HCT116 (cell line): ENCODE measurements at regions not wholly inside any gene's neighbourhood (a gene's known extent, or its start where the extent isn't known, plus 50 kb on each side); places are given as distances from the start of the nearest gene placed in this dataset.

ENCODE experiments used
- ATAC-seq: fragments of 200-7000 bp; cut with Tn5 transposase; 2 replicates; pipeline ENCODE4 v1.9.1; 2020; ENCODE audit warnings: mild to moderate bottlenecking, moderate library complexity
- BruUV-seq: library from RNA; stranded (reverse); fragments of 400-500 nt; replicated peaks from 2 replicates; lab custom pipeline; 2021; lab: Mats Ljungman, UMichigan
- CTCF ChIA-PET: fragments of 300-600 bp; sonication (Branson Sonifier 250); formaldehyde crosslinking; loops from one replicate; lab custom pipeline; 2021; ENCODE audit warnings: antibody characterized with exemption; lab: Charles Lee
- POLR2A ChIA-PET: fragments of 300-600, 350-600 bp; sonication (Branson Sonifier 250); formaldehyde crosslinking; loops from one replicate; lab custom pipeline; 2021; ENCODE audit warnings: antibody characterized with exemption; lab: Charles Lee
- RAD21 ChIA-PET, 2 experiments: fragments of 300-600 bp; sonication (Branson Sonifier 250); formaldehyde crosslinking; loops; one replicate each; lab custom pipeline; 2023; ENCODE audit warnings: low total read pairs in 2 of 2; ENCODE audit not compliant: uncharacterized antibody in 2 of 2, unreplicated experiment in 2 of 2, low non-redundant PET in 1 of 2; lab: Charles Lee
- DNase-seq: peaks from one replicate; pipeline ENCODE4 v3.0.0-alpha.2; 2010; ENCODE audit warnings: low read depth, low spot score
- H2AFZ ChIP-seq: fragments of 200-600 bp; shearing (Covaris generic), sonication (generic); 2 replicates; pipeline ENCODE4 v1.6.1; 2017; ENCODE audit warnings: low read depth, mixed run types, mixed read lengths, antibody characterized with exemption, low read length; ENCODE audit not compliant: poor library complexity, severe bottlenecking
- H3K27ac ChIP-seq: 2 replicates; pipeline ENCODE4 v1.5.1; 2012; ENCODE audit warnings: low read depth, low read length
- H3K27me3 ChIP-seq: fragments of 200-600 bp; sonication (generic); 2 replicates; pipeline ENCODE4 v1.6.1; 2016; ENCODE audit warnings: mixed run types, low read length, mixed read lengths; ENCODE audit not compliant: insufficient read depth
- H3K36me3 ChIP-seq, 2 experiments: fragments of 200-500 bp in 1 of 2; fragments of 200-600 bp in 1 of 2; sonication (Bioruptor generic) in 1 of 2; sonication (generic) in 1 of 2; 2 replicates each; pipeline versions ENCODE4 v1.5.1 to v1.6.1; 2014 to 2016; ENCODE audit warnings: low read length in 2 of 2, inconsistent platforms in 1 of 2, mixed read lengths in 1 of 2, mixed run types in 1 of 2; ENCODE audit not compliant: insufficient read depth in 2 of 2, control insufficient read depth in 1 of 2
- H3K4me1 ChIP-seq, 2 experiments: fragments of 200-600 bp in 1 of 2; sonication (generic) in 1 of 2; 2 replicates each; pipeline versions ENCODE4 v1.5.1 to v1.6.1; 2012 to 2017; ENCODE audit warnings: low read length in 2 of 2, inconsistent platforms in 1 of 2, mild to moderate bottlenecking in 1 of 2, mixed read lengths in 1 of 2, mixed run types in 1 of 2, moderate library complexity in 1 of 2; ENCODE audit not compliant: insufficient read depth in 2 of 2, control insufficient read depth in 1 of 2
- H3K4me2 ChIP-seq: fragments of 200-600 bp; sonication (generic); 2 replicates; pipeline ENCODE4 v1.6.1; 2017; ENCODE audit warnings: mixed run types, low read length, mixed read lengths
- H3K4me3 ChIP-seq, 2 experiments: fragments of 200-600 bp in 1 of 2; sonication (generic) in 1 of 2; replicated peaks in 1 of 2; 2 replicates each; pipeline ENCODE4 v1.5.1; 2011 to 2016; ENCODE audit warnings: low read length in 2 of 2, control low read depth in 1 of 2, low read depth in 1 of 2, mild to moderate bottlenecking in 1 of 2, mixed read lengths in 1 of 2, mixed run types in 1 of 2
- H3K79me2 ChIP-seq: fragments of 200-600 bp; sonication (generic); 2 replicates; pipeline ENCODE4 v1.6.1; 2017; ENCODE audit warnings: mild to moderate bottlenecking, mixed run types, low read length, moderate library complexity, mixed read lengths; ENCODE audit not compliant: insufficient read depth
- H3K9ac ChIP-seq: fragments of 200-600 bp; sonication (generic); 2 replicates; pipeline ENCODE4 v1.6.1; 2016; ENCODE audit warnings: low read length, mixed read lengths
- H3K9me2 ChIP-seq: fragments of 200-600 bp; sonication (generic), shearing (Covaris generic); 2 replicates; pipeline ENCODE4 v1.6.1; 2017; ENCODE audit warnings: mixed run types, mild to moderate bottlenecking, moderate library complexity; ENCODE audit not compliant: insufficient read depth
- H3K9me3 ChIP-seq, 2 experiments: fragments of 200-500 bp in 1 of 2; fragments of 200-600 bp in 1 of 2; sonication (Bioruptor generic) in 1 of 2; sonication (generic) in 1 of 2; 2 replicates each; pipeline ENCODE4 v1.6.1; 2014 to 2017; ENCODE audit warnings: low read length in 2 of 2, mixed read lengths in 2 of 2, inconsistent platforms in 1 of 2, low read depth in 1 of 2, mild to moderate bottlenecking in 1 of 2, mixed run types in 1 of 2, moderate library complexity in 1 of 2; ENCODE audit not compliant: control insufficient read depth in 1 of 2, insufficient read depth in 1 of 2
- H4K20me1 ChIP-seq: fragments of 200-600 bp; sonication (generic), shearing (Covaris generic); 2 replicates; pipeline ENCODE4 v1.6.1; 2017; ENCODE audit warnings: mixed run types, mild to moderate bottlenecking, moderate library complexity; ENCODE audit not compliant: insufficient read depth
- ATF3 ChIP-seq: IDR thresholded peaks from 2 replicates; pipeline ENCODE4 v1.6.1; 2012
- CBX3 ChIP-seq: IDR thresholded peaks from 2 replicates; pipeline ENCODE4 v1.6.1; 2012; ENCODE audit warnings: low read depth
- CEBPB ChIP-seq: IDR thresholded peaks from 2 replicates; pipeline ENCODE4 v1.6.1; 2012; ENCODE audit warnings: low read depth
- CTCF ChIP-seq, 3 experiments: fragments of 200-600 bp in 1 of 3; sonication (generic) in 1 of 3; IDR thresholded peaks in 2 of 3; conservative IDR thresholded peaks in 1 of 3; 2 replicates each; pipeline ENCODE4 v1.5.1; 2012 to 2017; ENCODE audit warnings: low read depth in 2 of 3, low read length in 2 of 3, antibody characterized with exemption in 1 of 3, borderline replicate concordance in 1 of 3, control low read depth in 1 of 3, mild to moderate bottlenecking in 1 of 3, mixed read lengths in 1 of 3, mixed run types in 1 of 3, moderate library complexity in 1 of 3; ENCODE audit not compliant: insufficient read depth in 1 of 3
- EGR1 ChIP-seq: IDR thresholded peaks from 2 replicates; pipeline ENCODE4 v1.6.1; 2012; ENCODE audit warnings: low read depth
- FOSL1 ChIP-seq: IDR thresholded peaks from 2 replicates; pipeline ENCODE4 v1.6.1; 2012; ENCODE audit warnings: low read depth
- JUND ChIP-seq: IDR thresholded peaks from 2 replicates; pipeline ENCODE4 v1.6.1; 2012
- POLR2A ChIP-seq: IDR thresholded peaks from 2 replicates; pipeline ENCODE4 v1.7.0; 2011; ENCODE audit warnings: borderline replicate concordance; ENCODE audit not compliant: insufficient read depth, insufficient read length; ENCODE audit errors: extremely low read depth
- REST ChIP-seq: IDR thresholded peaks from 2 replicates; pipeline ENCODE4 v1.6.1; 2012; ENCODE audit warnings: low read depth
- SIN3A ChIP-seq: IDR thresholded peaks from 2 replicates; pipeline ENCODE4 v1.6.1; 2012; ENCODE audit warnings: low read depth
- SP1 ChIP-seq: IDR thresholded peaks from 2 replicates; pipeline ENCODE4 v1.6.1; 2012; ENCODE audit warnings: low read depth
- SRF ChIP-seq: IDR thresholded peaks from 2 replicates; pipeline ENCODE4 v1.6.1; 2012; ENCODE audit warnings: low read depth
- TCF7L2 ChIP-seq: IDR thresholded peaks from 2 replicates; pipeline ENCODE4 v1.7.0; 2011; ENCODE audit warnings: borderline replicate concordance, inconsistent platforms; ENCODE audit not compliant: insufficient read depth, insufficient read length; ENCODE audit errors: extremely low read depth
- YY1 ChIP-seq: IDR thresholded peaks from 2 replicates; pipeline ENCODE4 v1.6.1; 2011; ENCODE audit warnings: low read length, low read depth, moderate library complexity, mild to moderate bottlenecking; ENCODE audit not compliant: insufficient replicate concordance; ENCODE audit errors: extremely low read depth
- ZBTB33 ChIP-seq: IDR thresholded peaks from 2 replicates; pipeline ENCODE4 v1.6.1; 2011; ENCODE audit warnings: mild to moderate bottlenecking, low read length, moderate library complexity; ENCODE audit not compliant: insufficient replicate concordance; ENCODE audit errors: extremely low read depth
- ZFX ChIP-seq: fragments of 450-650 bp; IDR thresholded peaks from 2 replicates; pipeline ENCODE4 v1.6.1; 2017
- intact Hi-C: fragments of 100-400 bp; cut with micrococcal nuclease; formaldehyde crosslinking; loops from 2 replicates; pipeline ENCODE4 v1.10.0; 2022

- POLR2A ChIA-PET = no interaction called here
- ATAC-seq = no peak
- RAD21 ChIA-PET = no interaction called here
- CTCF ChIA-PET = no interaction called here
- no peaks in the 10 kb centered on the region for H4K20me1 ChIP-seq
- H3K4me3 ChIP-seq = no peak overlapping the region
- BruUV-seq = no TSS peak
- H3K27me3 ChIP-seq = no peaks in the 10 kb centered on the region
- H3K9me3 ChIP-seq = peaks cover 3 to 29% of the 10 kb centered on the region in 2 experiments; a peak in 3 of 4 replicates
- H3K79me2 ChIP-seq = no peaks in the 10 kb centered on the region
- no peak overlapping the region for H3K9ac ChIP-seq
- H3K4me1 ChIP-seq = no peaks in the 10 kb centered on the region
- no peaks in the 10 kb centered on the region for H3K9me2 ChIP-seq
- no peak for DNase-seq
- TF ChIP-seq ZBTB33 (no peak), CEBPB (no peak), ATF3 (no peak), CBX3 (no peak), TCF7L2 (no peak), EGR1 (no peak), CTCF (IDR thresholded peaks at IDR 0.05 in 2 of 3, conservative IDR thresholded peaks at IDR 0.05 in 1 of 3; ENCODE audit: borderline replicate concordance in 1 of 3, insufficient read depth in 1 of 3, low read depth in 2 of 3, low read length in 2 of 3) (no peak), SP1 (no peak), POLR2A (no peak), REST (no peak), ZFX (no peak), SIN3A (no peak), YY1 (no peak), JUND (no peak), SRF (no peak), FOSL1 (no peak)
- TF ChIP-seq, all 23 proteins: peak for 0
- no peaks in the 10 kb centered on the region for H3K36me3 ChIP-seq
- no peak overlapping the region for H3K4me2 ChIP-seq
- no peak overlapping the region for H3K27ac ChIP-seq
- intact Hi-C loops = no loop called here
- no peak overlapping the region for H2AFZ ChIP-seq
Observed at GRCh38 chr9:79986437-79986836, 414.7 kb downstream of the TLE4 start.
